ENCODE measurements at regions not wholly inside any gene's neighbourhood (a gene's known extent, or its start where the extent isn't known, plus 50 kb on each side); places are given as distances from the start of the nearest gene placed in this dataset.

GRCh38 chr11:25659706-25660105 lies 672.2 kb upstream of the ANO3 start:
- TF ChIP-seq EZH2 (IDR thresholded peaks at IDR 0.05; ENCODE audit: insufficient read depth, poor library complexity, severe bottlenecking) (no peak), EZH2phosphoT487 (IDR thresholded peaks at IDR 0.05; ENCODE audit: insufficient read depth, low read depth) (no peak)

Data from GM23248 (cell line).